ENCODE measurements at regions not wholly inside any gene's neighbourhood (a gene's known extent, or its start where the extent isn't known, plus 50 kb on each side); places are given as distances from the start of the nearest gene placed in this dataset.
"Not testable (repeated sequence)": the region's sequence is repeated elsewhere in the genome, so short reads cannot be mapped to it uniquely, and the experiment has no call there.

DNA sequence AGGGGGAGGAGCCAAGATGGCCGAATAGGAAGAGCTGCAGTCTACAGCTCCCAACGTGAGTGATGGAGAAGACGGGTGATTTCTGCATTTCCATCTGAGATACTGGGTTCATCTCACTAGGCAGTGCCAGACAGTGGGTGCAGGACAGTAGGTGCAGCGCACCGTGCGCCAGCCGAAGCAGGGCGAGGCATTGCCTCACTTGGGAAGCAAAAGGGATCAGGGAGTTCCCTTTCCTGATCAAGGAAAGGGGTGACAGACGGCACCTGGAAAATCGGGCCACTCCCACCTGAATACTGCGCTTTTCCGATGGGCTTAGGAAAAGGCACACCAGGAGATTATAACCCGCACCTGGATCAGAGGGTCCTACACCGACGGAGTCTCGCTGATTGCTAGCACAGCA is 121.1 kb upstream of the SESTD1 start:
- H2AFZ ChIP-seq (ENCODE audit: low read depth, low read length); DNase-seq (ENCODE audit: extremely low read depth in 1 of 4, low spot score in 3 of 4); H3K9ac ChIP-seq (ENCODE audit: insufficient read depth in 1 of 2, low read depth in 2 of 2, low read length in 2 of 2); H3K27ac ChIP-seq (ENCODE audit: extremely low read depth, low read depth, low read length); H3K9me3 ChIP-seq (replicated peaks; ENCODE audit: control insufficient read depth, insufficient read depth, low read depth, low read length); POLR2A ChIA-PET; H3K4me3 ChIP-seq; H3K9me1 ChIP-seq (ENCODE audit: control insufficient read depth, insufficient read depth, low read length); H3K79me2 ChIP-seq (ENCODE audit: control insufficient read depth, insufficient read depth, low read length); BruUV-seq (replicated peaks); H3K4me1 ChIP-seq (replicated peaks in 1 of 2; ENCODE audit: control insufficient read depth in 2 of 2, insufficient read depth in 2 of 2, low read length in 2 of 2); ATAC-seq; H4K20me1 ChIP-seq (replicated peaks; ENCODE audit: control insufficient read depth, insufficient read depth, low read length); H3K27me3 ChIP-seq (ENCODE audit: control insufficient read depth in 2 of 2, insufficient read depth in 2 of 2, low read length in 2 of 2); FAIRE-seq; H3K4me2 ChIP-seq (ENCODE audit: insufficient read depth, low read length); H3K36me3 ChIP-seq (ENCODE audit: control insufficient read depth, insufficient read depth, low read length); in situ Hi-C loops (cut with MboI); intact Hi-C loops (cut with micrococcal nuclease); CTCF ChIA-PET (ENCODE audit: low intra/inter-chr PET ratio): not testable (repeated sequence)
- 2% methylated on average over 16 of the region's 16 CpGs for WGBS (ENCODE audit: insufficient coverage, low coverage, missing lambda C conversion rate)

DNA sequence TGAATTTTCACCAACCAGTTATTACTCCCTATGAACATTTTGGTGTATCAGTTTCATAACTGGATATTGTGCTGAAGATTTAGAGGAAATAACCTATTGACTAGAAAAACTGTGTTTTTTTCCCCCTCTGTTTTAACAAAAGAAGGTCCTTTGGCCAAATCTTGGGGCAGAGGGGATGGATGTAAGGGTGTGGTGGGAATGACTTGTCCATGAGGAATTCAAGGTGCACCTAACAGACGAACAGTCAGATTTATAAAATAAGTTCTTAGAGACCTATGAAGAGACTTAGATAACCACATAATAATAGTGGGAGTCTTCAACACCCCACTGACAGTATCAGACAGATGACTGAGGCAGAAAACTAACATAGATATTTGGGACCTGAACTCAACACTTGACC is 119.3 kb upstream of the SESTD1 start:
- ChIA-PET POLR2A (no interaction called here), CTCF (ENCODE audit: low intra/inter-chr PET ratio) (no interaction called here)
- H4K20me1 ChIP-seq (replicated peaks; ENCODE audit: control insufficient read depth, insufficient read depth, low read length): no peaks in the 10 kb centered on the region
- no peak overlapping the region for H3K9ac ChIP-seq (ENCODE audit: insufficient read depth in 1 of 2, low read depth in 2 of 2, low read length in 2 of 2)
- ATAC-seq: no peak
- intact Hi-C loops (cut with micrococcal nuclease): no loop called here
- no TSS peak for BruUV-seq (replicated peaks)
- H3K4me1 ChIP-seq (replicated peaks in 1 of 2; ENCODE audit: control insufficient read depth in 2 of 2, insufficient read depth in 2 of 2, low read length in 2 of 2): no peaks in the 10 kb centered on the region
- H3K4me3 ChIP-seq: no peak overlapping the region
- H3K27me3 ChIP-seq (ENCODE audit: control insufficient read depth in 2 of 2, insufficient read depth in 2 of 2, low read length in 2 of 2): no peaks in the 10 kb centered on the region
- no peaks in the 10 kb centered on the region for H3K36me3 ChIP-seq (ENCODE audit: control insufficient read depth, insufficient read depth, low read length)
- H3K4me2 ChIP-seq (ENCODE audit: insufficient read depth, low read length): no peak overlapping the region
- no peak for FAIRE-seq
- in situ Hi-C loops (cut with MboI): no loop called here
- H3K9me1 ChIP-seq (ENCODE audit: control insufficient read depth, insufficient read depth, low read length): no peaks in the 10 kb centered on the region
- WGBS (ENCODE audit: insufficient coverage, low coverage, missing lambda C conversion rate): 0% methylated on average over 1 of the region's 1 CpG
- TF ChIP-seq CBFB (CRISPR knock-in tag; IDR thresholded peaks at IDR 0.05): no peak
- TF ChIP-seq NFXL1 (CRISPR knock-in tag; IDR thresholded peaks at IDR 0.05): no peak
- no peak for TF ChIP-seq SRF (CRISPR knock-in tag; IDR thresholded peaks at IDR 0.05)
- no peaks in the 10 kb centered on the region for H3K79me2 ChIP-seq (ENCODE audit: control insufficient read depth, insufficient read depth, low read length)
- no peak overlapping the region for H2AFZ ChIP-seq (ENCODE audit: low read depth, low read length)
- H3K27ac ChIP-seq (ENCODE audit: extremely low read depth, low read depth, low read length): no peak overlapping the region
- no peaks in the 10 kb centered on the region for H3K9me3 ChIP-seq (replicated peaks; ENCODE audit: control insufficient read depth, insufficient read depth, low read depth, low read length)
- no peak for DNase-seq (ENCODE audit: extremely low read depth in 1 of 4, low spot score in 3 of 4)

Data from K562 (cell line).